Activated CD8-positive, alpha-beta memory T cell treated with anti-CD3 and anti-CD28 coated beads, Interleukin-2, amount 50 U/mL, for 4 hours (primary cell): ENCODE measurements at regions not wholly inside any gene's neighbourhood (a gene's known extent, or its start where the extent isn't known, plus 50 kb on each side); places are given as distances from the start of the nearest gene placed in this dataset.

Experiments
- DNase-seq: peaks from one replicate; pipeline ENCODE4 v3.0.0-alpha.2; 2020

- no peak for DNase-seq
These were observed 50.3 kb upstream of the CXCL12 start for GRCh38 chr10:44435196-44435595.

GRCh38 chr10:44436240-44436639 is 51.3 kb upstream of the CXCL12 start:
- no peak for DNase-seq

GRCh38 chr10:44437840-44438511 is 53.1 kb upstream of the CXCL12 start:
- DNase-seq: no peak

- DNase-seq: no peak
These were observed 54.5 kb upstream of the CXCL12 start for GRCh38 chr10:44439239-44439957.

- DNase-seq: no peak
These were observed 55.0 kb upstream of the CXCL12 start for GRCh38 chr10:44439958-44440244.

GRCh38 chr10:44457259-44457658 is 72.4 kb upstream of the CXCL12 start:
- DNase-seq: no peak

- DNase-seq: no peak
These were observed 73.9 kb upstream of the CXCL12 start for GRCh38 chr10:44458671-44459413.

- DNase-seq: no peak
These were observed 74.8 kb upstream of the CXCL12 start for GRCh38 chr10:44459671-44460070.

GRCh38 chr10:44460416-44460815 is 75.5 kb upstream of the CXCL12 start:
- DNase-seq: no peak

- DNase-seq: no peak
These were observed 77.5 kb upstream of the CXCL12 start for GRCh38 chr10:44462338-44462914.

GRCh38 chr10:44463511-44464121 is 78.7 kb upstream of the CXCL12 start:
- no peak for DNase-seq

GRCh38 chr10:44464503-44464902 is 79.6 kb upstream of the CXCL12 start:
- no peak for DNase-seq

- DNase-seq: no peak
These were observed 80.7 kb upstream of the CXCL12 start for GRCh38 chr10:44465401-44466115.

- no peak for DNase-seq
These were observed 81.3 kb upstream of the CXCL12 start for GRCh38 chr10:44466236-44466635.

GRCh38 chr10:44467090-44467489 is 82.2 kb upstream of the CXCL12 start:
- DNase-seq: no peak

- DNase-seq: no peak
These were observed 83.0 kb upstream of the CXCL12 start for GRCh38 chr10:44467900-44468299.

- DNase-seq: no peak
These were observed 83.6 kb upstream of the CXCL12 start for GRCh38 chr10:44468525-44468924.

GRCh38 chr10:44468965-44469364 is 84.1 kb upstream of the CXCL12 start:
- no peak for DNase-seq

- no peak for DNase-seq
These were observed 85.9 kb upstream of the CXCL12 start for GRCh38 chr10:44470784-44471183.

- no peak for DNase-seq
These were observed 86.5 kb upstream of the CXCL12 start for GRCh38 chr10:44471410-44471809.

GRCh38 chr10:44473146-44473545 is 88.2 kb upstream of the CXCL12 start:
- DNase-seq: no peak

- no peak for DNase-seq
These were observed 91.6 kb upstream of the CXCL12 start for GRCh38 chr10:44476409-44477045.
